GM12878 (cell line): ENCODE measurements at regions not wholly inside any gene's neighbourhood (a gene's known extent, or its start where the extent isn't known, plus 50 kb on each side); places are given as distances from the start of the nearest gene placed in this dataset.

Experiments
- ATAC-seq: fragments of 200-7000 bp; cut with Tn5 transposase; 3 replicates; pipeline ENCODE4 v1.9.1; 2020; ENCODE audit warnings: mild to moderate bottlenecking, moderate library complexity
- BruUV-seq: library from RNA; stranded (reverse); fragments of 400-500 nt; replicated peaks from 2 replicates; lab custom pipeline; 2021; lab: Mats Ljungman, UMichigan
- CTCF ChIA-PET: fragments of 300-600 bp; sonication (Branson Sonifier 250); formaldehyde crosslinking; extraction: SDS; loops from one replicate; lab custom pipeline; 2021; ENCODE audit warnings: inconsistent platforms; lab: Yijun Ruan, JAX
- POLR2A ChIA-PET: fragments of 350-600 bp; formaldehyde crosslinking; extraction: SDS; loops from one replicate; lab custom pipeline; 2021; ENCODE audit warnings: inconsistent platforms; lab: Charles Lee
- RAD21 ChIA-PET: fragments of 300-600 bp; sonication (Branson Sonifier 250); formaldehyde crosslinking; loops from one replicate; lab custom pipeline; 2023; ENCODE audit warnings: antibody characterized with exemption; ENCODE audit not compliant: unreplicated experiment; lab: Charles Lee
- SMC1A ChIA-PET: fragments of 300-600 bp; sonication (Branson Sonifier 250); formaldehyde crosslinking; loops from one replicate; lab custom pipeline; 2023; ENCODE audit not compliant: unreplicated experiment, uncharacterized antibody; lab: Charles Lee
- DNase-seq: peaks from one replicate; pipeline ENCODE4 v3.0.0-alpha.2; 2011; ENCODE audit warnings: low read depth, low spot score
- FAIRE-seq: peaks from 3 replicates; lab custom pipeline; 2011; peaks lifted over from hg19 to GRCh38; lab: Jason Lieb, UNC
- H2AFZ ChIP-seq: 2 replicates; pipeline ENCODE4 v1.6.0; 2011; ENCODE audit warnings: low read depth, low read length, control low read depth; ENCODE audit not compliant: control insufficient read depth
- H3K27ac ChIP-seq: 2 replicates; pipeline ENCODE4 v1.5.1; 2011; ENCODE audit warnings: control low read depth; ENCODE audit not compliant: control insufficient read depth, insufficient read depth
- H3K27me3 ChIP-seq, 2 experiments: replicated peaks in 1 of 2; 2 replicates each; pipeline versions ENCODE4 v1.6.0 to v1.6.1; 2011; ENCODE audit warnings: low read length in 1 of 2; ENCODE audit not compliant: control insufficient read depth in 2 of 2, insufficient read depth in 2 of 2
- H3K36me3 ChIP-seq, 2 experiments: 2 replicates each; pipeline ENCODE4 v1.5.1; 2011; ENCODE audit warnings: low read length in 1 of 2; ENCODE audit not compliant: control insufficient read depth in 2 of 2, insufficient read depth in 2 of 2
- H3K4me1 ChIP-seq: 2 replicates; pipeline ENCODE4 v1.6.1; 2011; ENCODE audit warnings: mild to moderate bottlenecking, low read length, moderate library complexity, mixed read lengths; ENCODE audit not compliant: control insufficient read depth, insufficient read depth
- H3K4me2 ChIP-seq: 2 replicates; pipeline ENCODE4 v1.6.0; 2011; ENCODE audit warnings: control low read depth; ENCODE audit not compliant: control insufficient read depth, insufficient read depth
- H3K4me3 ChIP-seq: fragments of 200-600 bp; sonication (generic); 2 replicates; pipeline ENCODE4 v1.5.1; 2016
- H3K79me2 ChIP-seq: 2 replicates; pipeline ENCODE4 v1.6.0; 2011; ENCODE audit warnings: low read length; ENCODE audit not compliant: control insufficient read depth, insufficient read depth
- H3K9ac ChIP-seq: 2 replicates; pipeline ENCODE4 v1.8.0; 2011; ENCODE audit warnings: low read length, control low read depth, mixed read lengths; ENCODE audit not compliant: control insufficient read depth, insufficient read depth
- H3K9me3 ChIP-seq: replicated peaks from 3 replicates; pipeline ENCODE4 v1.5.1; 2011; ENCODE audit warnings: mild to moderate bottlenecking, low read length; ENCODE audit not compliant: control insufficient read depth, insufficient read depth
- H4K20me1 ChIP-seq: 2 replicates; pipeline ENCODE4 v1.6.0; 2011; ENCODE audit not compliant: control insufficient read depth, insufficient read depth
- BCL11A ChIP-seq: IDR thresholded peaks from 2 replicates; pipeline ENCODE4 v1.6.1; 2011; ENCODE audit warnings: low read depth, low read length
- BMI1 ChIP-seq: fragments of 450-650 bp; IDR thresholded peaks from 2 replicates; pipeline ENCODE4 v1.6.1; 2016; ENCODE audit warnings: mild to moderate bottlenecking, moderate library complexity, borderline replicate concordance
- BRCA1 ChIP-seq: IDR thresholded peaks from 2 replicates; pipeline ENCODE4 v1.6.1; 2011; ENCODE audit warnings: low read depth, low read length, improper control_type of control experiment
- DPF2 ChIP-seq: fragments of 450-650 bp; IDR thresholded peaks from 2 replicates; pipeline ENCODE4 v1.6.1; 2017; ENCODE audit warnings: mild to moderate bottlenecking
- FOXM1 ChIP-seq: IDR thresholded peaks from 2 replicates; pipeline ENCODE4 v1.6.1; 2012; ENCODE audit warnings: low read depth, mild to moderate bottlenecking, inconsistent platforms, low read length, moderate library complexity
- HDAC6 ChIP-seq: fragments of 200-600 bp; sonication (generic); IDR thresholded peaks from one replicate; pipeline ENCODE4 v1.8.0; 2017; ENCODE audit warnings: antibody characterized with exemption; ENCODE audit not compliant: unreplicated experiment
- MEF2A ChIP-seq: IDR thresholded peaks from 2 replicates; pipeline ENCODE4 v1.6.1; 2011; ENCODE audit warnings: low read depth, mild to moderate bottlenecking, low read length, moderate library complexity; ENCODE audit not compliant: insufficient read depth
- MXI1 ChIP-seq: fragments of 150-350 bp; IDR thresholded peaks from 2 replicates; pipeline ENCODE4 v1.6.1; 2011; ENCODE audit warnings: low read depth, mild to moderate bottlenecking, inconsistent platforms, low read length, improper control_type of control experiment
- MYB ChIP-seq: fragments of 150-350 bp; IDR thresholded peaks from 2 replicates; pipeline ENCODE4 v1.6.1; 2014; ENCODE audit warnings: mild to moderate bottlenecking, low read depth, low read length, borderline replicate concordance
- NFXL1 ChIP-seq: fragments of 450-650 bp; IDR thresholded peaks from 2 replicates; pipeline ENCODE4 v1.6.1; 2017; ENCODE audit warnings: antibody characterized with exemption, mild to moderate bottlenecking, borderline replicate concordance
- POLR2AphosphoS2 ChIP-seq: IDR thresholded peaks from 2 replicates; pipeline ENCODE4 v1.6.1; 2011; ENCODE audit warnings: low read depth, mild to moderate bottlenecking, low read length, improper control_type of control experiment, moderate library complexity
- RCOR1 ChIP-seq: conservative IDR thresholded peaks from 2 replicates; pipeline ENCODE4 v1.6.1; 2012; ENCODE audit warnings: low read depth, low read length, improper control_type of control experiment
- SIX5 ChIP-seq: IDR thresholded peaks from 2 replicates; pipeline ENCODE4 v1.6.1; 2011; ENCODE audit warnings: mild to moderate bottlenecking, low read depth, low read length, moderate library complexity; ENCODE audit not compliant: severe bottlenecking
- SMAD1 ChIP-seq: fragments of 450-650 bp; IDR thresholded peaks from 2 replicates; pipeline ENCODE4 v1.6.1; 2018; ENCODE audit warnings: mild to moderate bottlenecking, low read depth; ENCODE audit not compliant: partially characterized antibody
- ZZZ3 ChIP-seq: IDR thresholded peaks from 2 replicates; pipeline ENCODE4 v1.6.1; 2011; ENCODE audit warnings: low read depth; ENCODE audit not compliant: control insufficient read depth, insufficient read length
- WGBS: methylation state at CpG from one replicate; pipeline ENCODE4 v1.1.6; 2016; ENCODE audit warnings: low lambda C conversion rate; ENCODE audit not compliant: insufficient replicate concordance, insufficient coverage; ENCODE audit errors: missing lambda C conversion rate; 5-methylcytosine and 5-hydroxymethylcytosine counted together
- in situ Hi-C: fragments of 300-500 bp; cut with MboI; formaldehyde crosslinking; loops from 9 replicates; pipeline ENCODE4 v1.14.3; 2018; ENCODE audit warnings: mixed read lengths
- intact Hi-C: fragments of 100-400 bp; cut with micrococcal nuclease; formaldehyde crosslinking; loops from one replicate; pipeline ENCODE4 v1.14.2; 2022; ENCODE audit not compliant: unreplicated experiment
- TF ChIP-seq, protein P1 (sequence below): fragments of 450-650 bp; IDR thresholded peaks from 2 replicates; pipeline ENCODE4 v1.6.1; 2016; ENCODE audit warnings: mild to moderate bottlenecking
- TF ChIP-seq, protein P2 (sequence below): IDR thresholded peaks from 2 replicates; pipeline ENCODE4 v1.6.1; 2011; ENCODE audit warnings: low read depth, mild to moderate bottlenecking, low read length, moderate library complexity, borderline replicate concordance; ENCODE audit errors: extremely low read depth

GRCh38 chr6:163712981-163713380, 298.5 kb downstream of the QKI start:
- Histone ChIP-seq H3K79me2 (no peaks in the 10 kb centered on the region), H3K27ac (no peak overlapping the region), H3K9me3 (no peaks in the 10 kb centered on the region; the same call in 2 of the 3 replicates), H2AFZ (no peak overlapping the region), H3K36me3 (no peaks in the 10 kb centered on the region), H3K27me3 (no peaks in the 10 kb centered on the region), H3K9ac (no peak overlapping the region), H3K4me1 (peaks cover 47% of the 10 kb centered on the region), H3K4me3 (no peak overlapping the region), H4K20me1 (no peaks in the 10 kb centered on the region), H3K4me2 (no peak overlapping the region)
- DNase-seq (no peak), ATAC-seq (no peak), FAIRE-seq (no peak)
- CTCF ChIA-PET, result no interaction called here
- RAD21 ChIA-PET, result no interaction called here
- WGBS, result 80% methylated on average over 7 of the region's 8 CpGs
- BruUV-seq, result no TSS peak
- in situ Hi-C loops, result no loop called here
- TF ChIP-seq DPF2 (no peak), SIX5 (no peak), ZZZ3 (no peak), MYB (no peak), HDAC6 (no peak), SMAD1 (no peak), BCL11A (no peak), RCOR1 (no peak), MXI1 (no peak), MEF2A (no peak), BMI1 (no peak), POLR2AphosphoS2 (no peak), FOXM1 (no peak), BRCA1 (no peak), NFXL1 (no peak)
- TF ChIP-seq, protein P1, sequence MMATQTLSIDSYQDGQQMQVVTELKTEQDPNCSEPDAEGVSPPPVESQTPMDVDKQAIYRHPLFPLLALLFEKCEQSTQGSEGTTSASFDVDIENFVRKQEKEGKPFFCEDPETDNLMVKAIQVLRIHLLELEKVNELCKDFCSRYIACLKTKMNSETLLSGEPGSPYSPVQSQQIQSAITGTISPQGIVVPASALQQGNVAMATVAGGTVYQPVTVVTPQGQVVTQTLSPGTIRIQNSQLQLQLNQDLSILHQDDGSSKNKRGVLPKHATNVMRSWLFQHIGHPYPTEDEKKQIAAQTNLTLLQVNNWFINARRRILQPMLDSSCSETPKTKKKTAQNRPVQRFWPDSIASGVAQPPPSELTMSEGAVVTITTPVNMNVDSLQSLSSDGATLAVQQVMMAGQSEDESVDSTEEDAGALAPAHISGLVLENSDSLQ, result no peak
- TF ChIP-seq, protein P2, sequence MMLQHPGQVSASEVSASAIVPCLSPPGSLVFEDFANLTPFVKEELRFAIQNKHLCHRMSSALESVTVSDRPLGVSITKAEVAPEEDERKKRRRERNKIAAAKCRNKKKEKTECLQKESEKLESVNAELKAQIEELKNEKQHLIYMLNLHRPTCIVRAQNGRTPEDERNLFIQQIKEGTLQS, result no peak
- SMC1A ChIA-PET, result no interaction called here
- POLR2A ChIA-PET, result no interaction called here
- intact Hi-C loops, result no loop called here
